GM10266 (cell line): ENCODE measurements at regions not wholly inside any gene's neighbourhood (a gene's known extent, or its start where the extent isn't known, plus 50 kb on each side); places are given as distances from the start of the nearest gene placed in this dataset.

ENCODE experiments used
- DNase-seq: peaks from one replicate; pipeline ENCODE4 v3.0.0; 2012; ENCODE audit errors: extremely low spot score
- TF ChIP-seq, protein P1 (sequence below): IDR thresholded peaks from 2 replicates; pipeline ENCODE4 v1.5.1; 2012; ENCODE audit warnings: mild to moderate bottlenecking, low read depth; ENCODE audit not compliant: control insufficient read depth, insufficient read depth; ENCODE audit errors: missing control alignments

DNA sequence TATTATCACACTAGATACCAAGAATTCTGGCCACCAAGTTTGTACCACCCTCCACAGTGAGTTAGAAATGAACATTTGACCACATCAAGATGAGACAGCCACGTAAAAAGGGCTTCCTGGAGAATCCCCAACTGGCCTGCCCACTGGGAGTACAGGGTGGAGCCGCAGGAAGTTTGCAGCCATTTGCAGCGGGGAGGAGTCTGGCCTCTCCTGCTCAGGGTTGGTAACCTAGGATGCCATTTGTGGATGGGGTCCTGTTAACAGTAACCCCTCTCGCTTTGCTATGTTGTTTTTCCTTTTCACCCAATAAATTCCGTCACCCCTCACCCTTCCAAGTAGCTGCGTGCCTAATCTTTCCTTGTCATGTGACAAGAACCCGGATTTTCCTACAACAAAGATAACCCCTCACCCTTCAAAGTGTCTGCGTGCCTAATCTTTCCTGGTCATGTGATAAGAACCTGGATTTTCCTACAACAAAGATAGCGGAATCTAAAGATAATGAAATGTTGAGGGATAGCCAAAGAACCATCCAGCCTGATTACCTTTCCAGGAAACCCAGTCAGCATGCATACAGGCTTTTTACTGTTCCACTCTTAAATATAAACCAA is 245.4 kb downstream of the NAF1 start:
- no peak for DNase-seq
- TF ChIP-seq, protein P1, sequence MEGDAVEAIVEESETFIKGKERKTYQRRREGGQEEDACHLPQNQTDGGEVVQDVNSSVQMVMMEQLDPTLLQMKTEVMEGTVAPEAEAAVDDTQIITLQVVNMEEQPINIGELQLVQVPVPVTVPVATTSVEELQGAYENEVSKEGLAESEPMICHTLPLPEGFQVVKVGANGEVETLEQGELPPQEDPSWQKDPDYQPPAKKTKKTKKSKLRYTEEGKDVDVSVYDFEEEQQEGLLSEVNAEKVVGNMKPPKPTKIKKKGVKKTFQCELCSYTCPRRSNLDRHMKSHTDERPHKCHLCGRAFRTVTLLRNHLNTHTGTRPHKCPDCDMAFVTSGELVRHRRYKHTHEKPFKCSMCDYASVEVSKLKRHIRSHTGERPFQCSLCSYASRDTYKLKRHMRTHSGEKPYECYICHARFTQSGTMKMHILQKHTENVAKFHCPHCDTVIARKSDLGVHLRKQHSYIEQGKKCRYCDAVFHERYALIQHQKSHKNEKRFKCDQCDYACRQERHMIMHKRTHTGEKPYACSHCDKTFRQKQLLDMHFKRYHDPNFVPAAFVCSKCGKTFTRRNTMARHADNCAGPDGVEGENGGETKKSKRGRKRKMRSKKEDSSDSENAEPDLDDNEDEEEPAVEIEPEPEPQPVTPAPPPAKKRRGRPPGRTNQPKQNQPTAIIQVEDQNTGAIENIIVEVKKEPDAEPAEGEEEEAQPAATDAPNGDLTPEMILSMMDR = no peak

DNA sequence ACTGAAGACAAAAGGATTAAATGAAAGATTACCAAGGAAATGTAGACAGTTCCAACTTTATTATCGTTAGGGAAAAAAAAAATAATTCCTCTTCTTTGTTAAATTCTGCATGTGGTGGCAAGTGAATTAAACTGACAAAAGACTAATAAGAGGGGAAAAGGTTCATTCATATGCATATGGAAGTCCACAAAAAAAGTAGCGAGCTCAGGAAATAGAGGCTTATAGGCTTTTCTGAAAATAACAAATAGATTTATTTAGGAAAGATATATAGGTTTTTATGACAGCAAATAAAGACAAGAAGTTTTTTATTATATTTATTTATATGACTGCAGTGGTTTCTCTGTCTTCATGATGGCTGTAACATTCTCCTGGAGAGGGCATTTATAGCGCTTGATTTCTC is 246.0 kb downstream of the NAF1 start:
- TF ChIP-seq, protein P1 = no peak
- no peak for DNase-seq

DNA sequence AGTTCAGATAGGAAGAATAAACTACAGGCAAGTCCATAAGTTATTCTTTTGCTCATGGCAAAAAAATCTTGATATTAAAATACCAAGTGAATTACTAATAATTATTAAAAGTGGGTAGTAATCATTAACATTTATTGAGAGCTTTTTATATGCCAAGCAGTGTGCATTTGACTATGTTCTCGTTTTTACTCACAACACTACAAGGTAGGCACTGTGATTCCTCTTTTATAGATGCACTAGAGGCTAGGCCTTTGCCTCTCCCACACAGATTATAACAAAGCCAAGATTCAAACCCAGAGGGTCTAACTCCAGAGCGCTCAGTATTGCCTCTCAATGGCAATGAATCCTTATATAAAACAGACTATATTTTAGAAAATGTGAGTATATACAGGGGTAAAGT is 254.2 kb downstream of the NAF1 start:
- TF ChIP-seq, protein P1 = no peak
- DNase-seq = no peak

DNA sequence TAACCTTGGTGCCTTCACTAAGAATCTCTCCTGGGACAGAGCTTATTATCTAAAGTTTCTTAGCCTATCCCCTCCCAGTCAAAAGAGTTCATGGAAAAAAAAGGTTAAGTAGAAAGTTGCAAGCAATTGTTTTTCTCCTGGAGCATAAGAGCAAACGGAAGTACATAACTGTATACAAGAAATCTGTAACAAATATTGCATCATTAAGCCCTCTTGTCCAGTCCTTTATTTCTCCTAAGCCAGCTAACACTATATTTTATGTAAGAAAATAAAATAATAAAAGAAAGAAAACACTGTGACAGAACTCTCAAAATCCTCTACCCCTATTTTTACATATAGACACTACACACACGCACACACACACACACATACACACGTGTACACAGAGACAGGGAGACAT is 255.3 kb downstream of the NAF1 start:
- TF ChIP-seq, protein P1 = no peak
- no peak for DNase-seq

DNA sequence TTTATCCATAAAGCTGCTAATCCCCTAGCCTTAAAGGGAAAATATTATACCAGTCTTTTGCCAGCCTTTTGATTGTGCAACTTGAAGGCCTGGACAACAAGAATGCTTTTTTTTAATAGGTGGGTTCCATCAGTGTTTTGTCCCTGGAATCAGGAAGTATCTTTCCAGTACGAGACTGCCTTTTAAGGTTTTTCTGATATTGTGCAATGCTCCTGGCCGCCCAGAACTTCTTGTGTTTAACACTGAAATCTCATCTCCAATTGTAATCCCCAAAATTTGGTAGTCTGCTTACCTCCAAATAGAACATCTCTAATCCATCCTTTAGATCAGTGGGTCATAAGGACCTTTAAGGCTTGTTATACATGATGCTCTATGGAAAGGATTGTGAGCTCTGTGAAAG is 256.7 kb downstream of the NAF1 start:
- TF ChIP-seq, protein P1 = no peak
- DNase-seq = no peak

DNA sequence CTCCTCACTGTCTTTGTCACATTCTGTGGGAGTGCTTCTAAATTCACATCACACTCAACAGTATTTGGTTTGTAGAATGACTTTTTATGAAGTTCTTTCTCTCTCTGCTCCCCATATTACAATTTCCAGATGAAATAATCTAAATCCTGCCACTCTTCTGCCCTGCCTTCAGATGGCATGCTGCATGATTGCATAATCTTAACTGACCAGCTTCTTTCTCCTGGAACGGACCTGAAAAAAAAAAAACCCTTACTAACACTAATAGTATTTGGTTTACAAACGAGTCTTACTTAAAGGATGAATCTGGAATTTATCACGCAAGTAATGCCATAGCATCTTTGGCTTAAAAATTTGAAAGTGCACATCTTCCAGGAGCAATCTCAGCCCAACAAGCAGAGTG is 272.3 kb downstream of the NAF1 start:
- DNase-seq = no peak
- TF ChIP-seq, protein P1 = no peak

DNA sequence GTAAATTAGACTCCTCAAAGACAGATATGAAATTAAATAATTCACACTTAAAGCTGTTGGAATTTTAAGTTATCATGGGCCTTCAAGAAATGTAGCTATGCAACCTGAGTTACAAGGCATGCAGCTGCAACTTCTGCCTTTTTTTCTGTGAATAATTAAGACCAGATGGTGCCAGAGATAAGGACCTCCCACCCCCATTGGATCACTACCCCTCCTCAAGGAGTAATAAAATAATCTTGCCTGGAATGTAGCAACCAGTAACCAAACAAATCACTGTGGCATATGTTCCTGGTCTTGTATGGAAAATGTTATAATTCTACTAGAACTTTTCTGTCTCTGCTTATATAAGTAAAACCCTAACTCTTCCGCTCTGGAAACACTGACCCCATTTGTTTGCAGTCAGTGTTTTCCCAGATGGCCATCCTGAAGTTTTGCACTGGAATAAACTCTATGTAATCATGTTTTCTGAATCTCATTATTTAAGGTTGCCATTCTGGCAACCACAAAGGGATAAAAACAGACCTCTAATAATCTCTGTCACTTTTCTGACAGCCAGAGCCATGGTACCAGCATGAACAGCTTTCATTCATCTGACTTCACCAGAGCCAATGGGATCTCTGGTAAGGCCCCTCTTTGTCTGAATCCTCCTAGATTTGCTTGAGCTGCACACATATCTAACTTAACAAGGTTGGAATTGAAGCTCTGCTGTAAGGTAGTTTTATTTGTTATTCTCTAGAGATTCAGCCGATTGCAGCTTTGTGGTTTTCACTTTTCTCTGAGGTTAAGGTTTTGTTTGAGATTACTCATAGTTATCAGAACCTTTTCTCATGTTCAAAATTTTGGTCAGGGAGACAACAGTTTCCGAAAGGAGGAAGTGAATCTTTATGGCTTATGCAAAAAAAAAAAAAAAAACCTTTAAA is 274.6 kb downstream of the NAF1 start:
- DNase-seq = peak; percentile 58
- TF ChIP-seq, protein P1 = no peak
